ENCODE measurements at regions not wholly inside any gene's neighbourhood (a gene's known extent, or its start where the extent isn't known, plus 50 kb on each side); places are given as distances from the start of the nearest gene placed in this dataset.

- Histone ChIP-seq H3K4me2 (ENCODE audit: low read depth, low read length, poor library complexity, severe bottlenecking) (no peak overlapping the region), H4K20me1 (ENCODE audit: insufficient read depth, low read length, poor library complexity, severe bottlenecking) (no peaks in the 10 kb centered on the region), H2AFZ (ENCODE audit: low read length) (no peak overlapping the region), H3K27me3 (ENCODE audit: insufficient read depth, low read length, poor library complexity, severe bottlenecking) (no peaks in the 10 kb centered on the region), H3K4me1 (ENCODE audit: insufficient read depth, low read length, poor library complexity, severe bottlenecking) (peaks cover 5% of the 10 kb centered on the region), H3K79me2 (ENCODE audit: insufficient read depth, low read length) (no peaks in the 10 kb centered on the region), H3K4me3 (ENCODE audit: low read length, poor library complexity, severe bottlenecking) (no peak overlapping the region), H3F3A (ENCODE audit: low read depth) (no peaks in the 10 kb centered on the region), H3K9me2 (replicated peaks; ENCODE audit: low read depth, low read length) (no peaks in the 10 kb centered on the region), H3K9ac (ENCODE audit: low read depth, low read length, poor library complexity, severe bottlenecking) (no peak overlapping the region), H3K9me3 (ENCODE audit: insufficient read depth, low read depth, low read length) (no peaks in the 10 kb centered on the region), H3K36me3 (ENCODE audit: insufficient read depth, low read length) (no peaks in the 10 kb centered on the region)
- TF ChIP-seq EZH2phosphoT487 (IDR thresholded peaks at IDR 0.05; ENCODE audit: borderline replicate concordance) (no peak), CTCF (conservative IDR thresholded peaks at IDR 0.05; ENCODE audit: low read length) (no peak)
Measured at GRCh38 chr5:143484601-143485000, 81.1 kb upstream of the NR3C1 start.

- no peak overlapping the region for H2AFZ ChIP-seq (ENCODE audit: low read length)
- no peaks in the 10 kb centered on the region for H3K9me2 ChIP-seq (replicated peaks; ENCODE audit: low read depth, low read length)
- no peaks in the 10 kb centered on the region for H3K9me3 ChIP-seq (ENCODE audit: insufficient read depth, low read depth, low read length)
- H3K36me3 ChIP-seq (ENCODE audit: insufficient read depth, low read length), result no peaks in the 10 kb centered on the region
- no peaks in the 10 kb centered on the region for H3K79me2 ChIP-seq (ENCODE audit: insufficient read depth, low read length)
- no peaks in the 10 kb centered on the region for H4K20me1 ChIP-seq (ENCODE audit: insufficient read depth, low read length, poor library complexity, severe bottlenecking)
- no peak overlapping the region for H3K4me2 ChIP-seq (ENCODE audit: low read depth, low read length, poor library complexity, severe bottlenecking)
- TF ChIP-seq CTCF (conservative IDR thresholded peaks at IDR 0.05; ENCODE audit: low read length) (no peak), EZH2phosphoT487 (IDR thresholded peaks at IDR 0.05; ENCODE audit: borderline replicate concordance) (no peak)
- H3K27me3 ChIP-seq (ENCODE audit: insufficient read depth, low read length, poor library complexity, severe bottlenecking), result no peaks in the 10 kb centered on the region
- peaks cover 8% of the 10 kb centered on the region for H3K4me1 ChIP-seq (ENCODE audit: insufficient read depth, low read length, poor library complexity, severe bottlenecking)
- H3F3A ChIP-seq (ENCODE audit: low read depth), result no peaks in the 10 kb centered on the region
- H3K4me3 ChIP-seq (ENCODE audit: low read length, poor library complexity, severe bottlenecking), result no peak overlapping the region
- H3K9ac ChIP-seq (ENCODE audit: low read depth, low read length, poor library complexity, severe bottlenecking), result no peak overlapping the region
Measured at GRCh38 chr5:143481697-143482531, 78.4 kb upstream of the NR3C1 start.

GRCh38 chr5:143480001-143480400 is 76.5 kb upstream of the NR3C1 start:
- peaks cover 16% of the 10 kb centered on the region for H3K4me1 ChIP-seq (ENCODE audit: insufficient read depth, low read length, poor library complexity, severe bottlenecking)
- H3K36me3 ChIP-seq (ENCODE audit: insufficient read depth, low read length), result no peaks in the 10 kb centered on the region
- TF ChIP-seq EZH2phosphoT487 (IDR thresholded peaks at IDR 0.05; ENCODE audit: borderline replicate concordance) (no peak), CTCF (conservative IDR thresholded peaks at IDR 0.05; ENCODE audit: low read length) (no peak)
- no peaks in the 10 kb centered on the region for H3K9me2 ChIP-seq (replicated peaks; ENCODE audit: low read depth, low read length)
- no peaks in the 10 kb centered on the region for H3K9me3 ChIP-seq (ENCODE audit: insufficient read depth, low read depth, low read length)
- H3K27me3 ChIP-seq (ENCODE audit: insufficient read depth, low read length, poor library complexity, severe bottlenecking), result no peaks in the 10 kb centered on the region
- H3K4me3 ChIP-seq (ENCODE audit: low read length, poor library complexity, severe bottlenecking), result no peak overlapping the region
- H3F3A ChIP-seq (ENCODE audit: low read depth), result no peaks in the 10 kb centered on the region
- no peak overlapping the region for H3K4me2 ChIP-seq (ENCODE audit: low read depth, low read length, poor library complexity, severe bottlenecking)
- no peak overlapping the region for H3K9ac ChIP-seq (ENCODE audit: low read depth, low read length, poor library complexity, severe bottlenecking)
- H2AFZ ChIP-seq (ENCODE audit: low read length), result no peak overlapping the region
- no peaks in the 10 kb centered on the region for H4K20me1 ChIP-seq (ENCODE audit: insufficient read depth, low read length, poor library complexity, severe bottlenecking)
- no peaks in the 10 kb centered on the region for H3K79me2 ChIP-seq (ENCODE audit: insufficient read depth, low read length)
